Endothelial cell (in vitro differentiated cells): ENCODE measurements at regions not wholly inside any gene's neighbourhood (a gene's known extent, or its start where the extent isn't known, plus 50 kb on each side); places are given as distances from the start of the nearest gene placed in this dataset.

ENCODE experiments used
- DNase-seq: peaks from one replicate; pipeline ENCODE4 v3.0.0; 2021; ENCODE audit warnings: low spot score
- H3K27ac Mint-ChIP-seq: one replicate; pipeline ENCODE4 v1.8.0; 2021; ENCODE audit warnings: mixed read lengths, inconsistent platforms; ENCODE audit not compliant: unreplicated experiment
- H3K27me3 Mint-ChIP-seq: one replicate; pipeline ENCODE4 v1.8.0; 2021; ENCODE audit warnings: mild to moderate bottlenecking, moderate library complexity, mixed read lengths, inconsistent platforms; ENCODE audit not compliant: unreplicated experiment
- H3K36me3 Mint-ChIP-seq: one replicate; pipeline ENCODE4 v1.8.0; 2021; ENCODE audit warnings: mild to moderate bottlenecking, low read depth, mixed read lengths, inconsistent platforms; ENCODE audit not compliant: unreplicated experiment
- H3K4me1 Mint-ChIP-seq: one replicate; pipeline ENCODE4 v1.8.0; 2021; ENCODE audit warnings: mild to moderate bottlenecking, mixed read lengths, inconsistent platforms; ENCODE audit not compliant: unreplicated experiment
- H3K4me3 Mint-ChIP-seq: one replicate; pipeline ENCODE4 v1.8.0; 2021; ENCODE audit warnings: mild to moderate bottlenecking, mixed read lengths, inconsistent platforms; ENCODE audit not compliant: unreplicated experiment
- H3K9me3 Mint-ChIP-seq: one replicate; pipeline ENCODE4 v1.8.0; 2021; ENCODE audit warnings: mixed read lengths, inconsistent platforms; ENCODE audit not compliant: unreplicated experiment
- TF ChIP-seq, protein P1 (sequence below): fragments of 200-600 bp; sonication (generic); IDR thresholded peaks from one replicate; pipeline ENCODE4 v1.5.0; 2021; ENCODE audit warnings: antibody characterized with exemption; ENCODE audit not compliant: unreplicated experiment

DNA sequence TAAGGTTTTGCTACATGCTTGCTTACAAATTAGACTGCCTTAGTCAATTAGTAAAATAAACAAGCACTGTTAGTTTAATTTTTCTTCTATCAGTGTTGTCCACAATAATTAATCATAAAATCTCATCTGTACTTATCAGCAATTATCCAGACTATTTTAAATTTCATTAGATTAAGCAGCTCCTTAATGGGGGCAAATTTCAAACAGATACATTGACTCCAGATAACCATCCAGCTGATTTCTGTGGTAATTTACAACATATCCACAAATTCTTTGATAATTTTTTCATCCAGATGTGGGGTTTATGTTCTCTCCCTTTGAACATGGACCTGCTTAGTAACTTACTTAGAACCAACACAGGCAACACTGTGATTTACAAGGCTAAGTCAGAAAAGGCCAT is 170.4 kb upstream of the CWC22 start:
- DNase-seq: no peak
- Mint-ChIP-seq H3K36me3 (no peaks in the 10 kb centered on the region), H3K27me3 (no peaks in the 10 kb centered on the region), H3K4me3 (no peak overlapping the region), H3K4me1 (no peaks in the 10 kb centered on the region), H3K27ac (no peak overlapping the region), H3K9me3 (no peaks in the 10 kb centered on the region)
- TF ChIP-seq, protein P1, sequence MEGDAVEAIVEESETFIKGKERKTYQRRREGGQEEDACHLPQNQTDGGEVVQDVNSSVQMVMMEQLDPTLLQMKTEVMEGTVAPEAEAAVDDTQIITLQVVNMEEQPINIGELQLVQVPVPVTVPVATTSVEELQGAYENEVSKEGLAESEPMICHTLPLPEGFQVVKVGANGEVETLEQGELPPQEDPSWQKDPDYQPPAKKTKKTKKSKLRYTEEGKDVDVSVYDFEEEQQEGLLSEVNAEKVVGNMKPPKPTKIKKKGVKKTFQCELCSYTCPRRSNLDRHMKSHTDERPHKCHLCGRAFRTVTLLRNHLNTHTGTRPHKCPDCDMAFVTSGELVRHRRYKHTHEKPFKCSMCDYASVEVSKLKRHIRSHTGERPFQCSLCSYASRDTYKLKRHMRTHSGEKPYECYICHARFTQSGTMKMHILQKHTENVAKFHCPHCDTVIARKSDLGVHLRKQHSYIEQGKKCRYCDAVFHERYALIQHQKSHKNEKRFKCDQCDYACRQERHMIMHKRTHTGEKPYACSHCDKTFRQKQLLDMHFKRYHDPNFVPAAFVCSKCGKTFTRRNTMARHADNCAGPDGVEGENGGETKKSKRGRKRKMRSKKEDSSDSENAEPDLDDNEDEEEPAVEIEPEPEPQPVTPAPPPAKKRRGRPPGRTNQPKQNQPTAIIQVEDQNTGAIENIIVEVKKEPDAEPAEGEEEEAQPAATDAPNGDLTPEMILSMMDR: no peak

DNA sequence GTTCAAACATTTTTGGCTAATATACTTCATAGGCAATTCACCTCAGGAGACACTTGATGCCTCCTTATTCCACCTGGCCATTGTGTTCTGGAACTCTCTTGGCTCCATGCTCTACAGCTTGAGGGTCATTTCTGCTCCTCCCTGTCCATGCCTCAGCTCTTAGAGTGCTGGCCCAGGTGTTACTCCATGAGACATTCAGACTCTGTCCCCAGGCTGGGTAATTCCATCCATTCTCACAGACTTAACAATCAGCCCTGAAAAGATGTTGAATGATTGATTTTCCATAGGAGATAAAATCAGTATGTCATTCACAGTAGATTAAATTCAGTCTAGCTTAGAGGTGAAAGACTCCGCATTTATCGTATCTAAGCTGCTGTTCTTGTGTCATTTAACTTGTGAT is 168.6 kb upstream of the CWC22 start:
- no peak for DNase-seq
- Mint-ChIP-seq H3K4me3 (no peak overlapping the region), H3K27ac (no peak overlapping the region), H3K27me3 (no peaks in the 10 kb centered on the region), H3K4me1 (no peaks in the 10 kb centered on the region), H3K36me3 (no peaks in the 10 kb centered on the region), H3K9me3 (no peaks in the 10 kb centered on the region)
- TF ChIP-seq, protein P1: no peak

DNA sequence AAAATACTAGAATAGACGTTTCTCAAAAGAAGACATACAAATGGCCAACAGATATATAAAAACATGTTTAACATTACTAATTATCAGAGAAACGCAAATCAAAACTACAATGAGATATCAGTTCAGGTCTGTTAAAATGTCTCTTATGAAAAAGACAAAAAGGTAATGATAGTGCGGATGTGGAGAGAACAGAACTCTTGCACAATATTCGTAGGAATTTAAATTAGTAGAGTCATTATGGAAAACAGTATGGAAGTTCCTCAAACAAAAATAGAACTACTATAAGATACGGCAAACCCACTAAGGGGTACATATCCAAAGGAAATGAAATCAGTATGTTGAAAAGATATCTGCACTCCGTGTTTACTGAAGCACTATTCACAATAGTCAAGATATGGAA is 167.5 kb upstream of the CWC22 start:
- no peak for DNase-seq
- Mint-ChIP-seq H3K27me3 (no peaks in the 10 kb centered on the region), H3K27ac (no peak overlapping the region), H3K9me3 (peaks cover 9% of the 10 kb centered on the region), H3K4me3 (no peak overlapping the region), H3K36me3 (peaks cover 6% of the 10 kb centered on the region), H3K4me1 (no peaks in the 10 kb centered on the region)
- TF ChIP-seq, protein P1: no peak

GRCh38 chr2:180169474-180169873 is 162.4 kb upstream of the CWC22 start:
- no peak overlapping the region for H3K4me3 Mint-ChIP-seq
- no peaks in the 10 kb centered on the region for H3K27me3 Mint-ChIP-seq
- H3K4me1 Mint-ChIP-seq: no peaks in the 10 kb centered on the region
- TF ChIP-seq, protein P1: no peak
- peaks cover 11% of the 10 kb centered on the region for H3K36me3 Mint-ChIP-seq
- H3K27ac Mint-ChIP-seq: no peak overlapping the region
- no peak for DNase-seq
- peaks cover 9% of the 10 kb centered on the region for H3K9me3 Mint-ChIP-seq

- H3K27ac Mint-ChIP-seq: no peak overlapping the region
- H3K4me1 Mint-ChIP-seq: no peaks in the 10 kb centered on the region
- TF ChIP-seq, protein P1: no peak
- H3K36me3 Mint-ChIP-seq: no peaks in the 10 kb centered on the region
- no peaks in the 10 kb centered on the region for H3K27me3 Mint-ChIP-seq
- no peak overlapping the region for H3K4me3 Mint-ChIP-seq
- no peaks in the 10 kb centered on the region for H3K9me3 Mint-ChIP-seq
- DNase-seq: no peak
These were observed 154.3 kb upstream of the CWC22 start for GRCh38 chr2:180161415-180161814.
